Cardiac muscle cell (in vitro differentiated cells and primary cell): ENCODE measurements at regions not wholly inside any gene's neighbourhood (a gene's known extent, or its start where the extent isn't known, plus 50 kb on each side); places are given as distances from the start of the nearest gene placed in this dataset.

Experiments used
- DNase-seq, 2 donors: peaks; one replicate each; pipeline versions ENCODE4 v3.0.0 to v3.0.0-alpha.2; 2010 to 2017; ENCODE audit warnings: low read depth in 1 of 2, low spot score in 1 of 2
- H3K27ac ChIP-seq: fragments of 200-600 bp; sonication (generic); 2 replicates; pipeline ENCODE4 v1.5.1; 2016
- H3K27me3 ChIP-seq: fragments of 200-600 bp; sonication (generic); 2 replicates; pipeline ENCODE4 v1.6.0; 2016; ENCODE audit warnings: control low read depth
- H3K36me3 ChIP-seq: fragments of 200-600 bp; sonication (generic); 2 replicates; pipeline ENCODE4 v1.5.1; 2016; ENCODE audit warnings: control low read depth
- H3K4me1 ChIP-seq: fragments of 200-600 bp; sonication (generic); 2 replicates; pipeline ENCODE4 v1.8.1; 2017; ENCODE audit warnings: low read depth, mild to moderate bottlenecking, mixed run types
- H3K4me3 ChIP-seq: fragments of 200-600 bp; sonication (generic); 2 replicates; pipeline ENCODE4 v1.5.1; 2016; ENCODE audit warnings: mild to moderate bottlenecking
- H3K9me3 ChIP-seq: fragments of 200-600 bp; sonication (generic); 2 replicates; pipeline ENCODE4 v1.5.1; 2017; ENCODE audit warnings: low read depth, mild to moderate bottlenecking, control low read depth
- CTCF ChIP-seq: IDR thresholded peaks from 2 replicates; pipeline ENCODE4 v1.5.1; 2012; ENCODE audit warnings: low read depth, mild to moderate bottlenecking, low read length

GRCh38 chr2:18987016-18987415 lies 371.4 kb downstream of the OSR1 start:
- H3K27me3 ChIP-seq, result no peaks in the 10 kb centered on the region
- H3K4me1 ChIP-seq, result peaks cover 17% of the 10 kb centered on the region
- DNase-seq, result no peak
- no peak for TF ChIP-seq CTCF
- H3K9me3 ChIP-seq, result no peaks in the 10 kb centered on the region
- H3K27ac ChIP-seq, result no peak overlapping the region
- H3K36me3 ChIP-seq, result no peaks in the 10 kb centered on the region
- H3K4me3 ChIP-seq, result no peak overlapping the region

- no peak for DNase-seq
- Histone ChIP-seq H3K27me3 (no peaks in the 10 kb centered on the region), H3K36me3 (no peaks in the 10 kb centered on the region), H3K9me3 (no peaks in the 10 kb centered on the region), H3K4me3 (no peak overlapping the region), H3K4me1 (peaks cover 17% of the 10 kb centered on the region), H3K27ac (no peak overlapping the region)
- TF ChIP-seq CTCF, result no peak
Measured at GRCh38 chr2:18986046-18986445, 372.4 kb downstream of the OSR1 start.

- no peaks in the 10 kb centered on the region for H3K9me3 ChIP-seq
- no peaks in the 10 kb centered on the region for H3K4me1 ChIP-seq
- no peak for DNase-seq
- no peak overlapping the region for H3K4me3 ChIP-seq
- no peaks in the 10 kb centered on the region for H3K36me3 ChIP-seq
- H3K27me3 ChIP-seq, result no peaks in the 10 kb centered on the region
- TF ChIP-seq CTCF, result no peak
- H3K27ac ChIP-seq, result no peak overlapping the region
Measured at GRCh38 chr2:18980786-18981430, 377.5 kb downstream of the OSR1 start.

GRCh38 chr2:18980104-18980785 lies 378.2 kb downstream of the OSR1 start:
- Histone ChIP-seq H3K27ac (no peak overlapping the region), H3K36me3 (no peaks in the 10 kb centered on the region), H3K4me1 (no peaks in the 10 kb centered on the region), H3K27me3 (no peaks in the 10 kb centered on the region), H3K4me3 (no peak overlapping the region), H3K9me3 (no peaks in the 10 kb centered on the region)
- no peak for TF ChIP-seq CTCF
- no peak for DNase-seq

- H3K9me3 ChIP-seq, result no peaks in the 10 kb centered on the region
- H3K27ac ChIP-seq, result no peak overlapping the region
- no peak overlapping the region for H3K4me3 ChIP-seq
- H3K4me1 ChIP-seq, result no peaks in the 10 kb centered on the region
- no peaks in the 10 kb centered on the region for H3K27me3 ChIP-seq
- no peak for DNase-seq
- H3K36me3 ChIP-seq, result no peaks in the 10 kb centered on the region
- TF ChIP-seq CTCF, result no peak
Measured at GRCh38 chr2:18977409-18977808, 381.0 kb downstream of the OSR1 start.
